Ecto neural progenitor cell (in vitro differentiated cells): ENCODE measurements at regions not wholly inside any gene's neighbourhood (a gene's known extent, or its start where the extent isn't known, plus 50 kb on each side); places are given as distances from the start of the nearest gene placed in this dataset.

Experiments used
- DNase-seq: peaks from one replicate; pipeline ENCODE4 v3.0.0-alpha.2; 2018; ENCODE audit warnings: low spot score

GRCh38 chr2:11016735-11017388 lies 105.1 kb downstream of the KCNF1 start:
- peak; percentile 15 for DNase-seq

- peak; percentile 19 for DNase-seq
These were observed 106.2 kb downstream of the KCNF1 start for GRCh38 chr2:11017921-11018320.

- peak; percentile 7 for DNase-seq
These were observed 107.0 kb downstream of the KCNF1 start for GRCh38 chr2:11018651-11019185.

GRCh38 chr2:11019614-11020013 lies 107.9 kb downstream of the KCNF1 start:
- DNase-seq, result peak; percentile 14

GRCh38 chr2:11022064-11022463 lies 110.3 kb downstream of the KCNF1 start:
- DNase-seq, result peak; percentile 26

GRCh38 chr2:11022591-11023273 lies 111.0 kb downstream of the KCNF1 start:
- DNase-seq, result peak; percentile 41

- peak; percentile 33 for DNase-seq
These were observed 111.9 kb downstream of the KCNF1 start for GRCh38 chr2:11023326-11024258.

GRCh38 chr2:11024259-11024645 lies 112.5 kb downstream of the KCNF1 start:
- peak; percentile 32 for DNase-seq

- DNase-seq, result peak; percentile 21
These were observed 113.0 kb downstream of the KCNF1 start for GRCh38 chr2:11024687-11025086.

- DNase-seq, result peak; percentile 44
These were observed 114.7 kb downstream of the KCNF1 start for GRCh38 chr2:11026286-11026921.

GRCh38 chr2:11027195-11027594 lies 115.5 kb downstream of the KCNF1 start:
- peak; percentile 7 for DNase-seq

- DNase-seq, result peak; percentile 28
These were observed 116.7 kb downstream of the KCNF1 start for GRCh38 chr2:11028407-11028916.

- DNase-seq, result peak; percentile 23
These were observed 117.4 kb downstream of the KCNF1 start for GRCh38 chr2:11029136-11029535.

- no peak for DNase-seq
These were observed 118.3 kb downstream of the KCNF1 start for GRCh38 chr2:11030036-11030435.

- no peak for DNase-seq
These were observed 119.2 kb downstream of the KCNF1 start for GRCh38 chr2:11030909-11031308.

GRCh38 chr2:11031876-11032275 lies 120.1 kb downstream of the KCNF1 start:
- no peak for DNase-seq

- no peak for DNase-seq
These were observed 120.7 kb downstream of the KCNF1 start for GRCh38 chr2:11032396-11032795.

GRCh38 chr2:11033114-11033513 lies 121.4 kb downstream of the KCNF1 start:
- no peak for DNase-seq

GRCh38 chr2:11038641-11039040 lies 116.6 kb upstream of the SLC66A3 start:
- DNase-seq, result no peak

- DNase-seq, result no peak
These were observed 114.3 kb upstream of the SLC66A3 start for GRCh38 chr2:11040992-11041391.

- DNase-seq, result no peak
These were observed 112.4 kb upstream of the SLC66A3 start for GRCh38 chr2:11042841-11043240.

- DNase-seq, result no peak
These were observed 112.0 kb upstream of the SLC66A3 start for GRCh38 chr2:11043245-11043644.
